GM12878 (cell line): ENCODE measurements at regions not wholly inside any gene's neighbourhood (a gene's known extent, or its start where the extent isn't known, plus 50 kb on each side); places are given as distances from the start of the nearest gene placed in this dataset.
A peak's percentile ranks its signal among the peaks of the same experiment; 100 is the strongest.

Source experiments
- ATAC-seq: fragments of 200-7000 bp; cut with Tn5 transposase; 3 replicates; pipeline ENCODE4 v1.9.1; 2020; ENCODE audit warnings: mild to moderate bottlenecking, moderate library complexity
- BruUV-seq: library from RNA; stranded (reverse); fragments of 400-500 nt; replicated peaks from 2 replicates; lab custom pipeline; 2021; lab: Mats Ljungman, UMichigan
- CTCF ChIA-PET: fragments of 300-600 bp; sonication (Branson Sonifier 250); formaldehyde crosslinking; extraction: SDS; loops from one replicate; lab custom pipeline; 2021; ENCODE audit warnings: inconsistent platforms; lab: Yijun Ruan, JAX
- POLR2A ChIA-PET: fragments of 350-600 bp; formaldehyde crosslinking; extraction: SDS; loops from one replicate; lab custom pipeline; 2021; ENCODE audit warnings: inconsistent platforms; lab: Charles Lee
- RAD21 ChIA-PET: fragments of 300-600 bp; sonication (Branson Sonifier 250); formaldehyde crosslinking; loops from one replicate; lab custom pipeline; 2023; ENCODE audit warnings: antibody characterized with exemption; ENCODE audit not compliant: unreplicated experiment; lab: Charles Lee
- SMC1A ChIA-PET: fragments of 300-600 bp; sonication (Branson Sonifier 250); formaldehyde crosslinking; loops from one replicate; lab custom pipeline; 2023; ENCODE audit not compliant: unreplicated experiment, uncharacterized antibody; lab: Charles Lee
- DNase-seq: peaks from one replicate; pipeline ENCODE4 v3.0.0-alpha.2; 2011; ENCODE audit warnings: low read depth, low spot score
- FAIRE-seq: peaks from 3 replicates; lab custom pipeline; 2011; peaks lifted over from hg19 to GRCh38; lab: Jason Lieb, UNC
- H2AFZ ChIP-seq: 2 replicates; pipeline ENCODE4 v1.6.0; 2011; ENCODE audit warnings: low read depth, low read length, control low read depth; ENCODE audit not compliant: control insufficient read depth
- H3K27ac ChIP-seq: 2 replicates; pipeline ENCODE4 v1.5.1; 2011; ENCODE audit warnings: control low read depth; ENCODE audit not compliant: control insufficient read depth, insufficient read depth
- H3K27me3 ChIP-seq, 2 experiments: replicated peaks in 1 of 2; 2 replicates each; pipeline versions ENCODE4 v1.6.0 to v1.6.1; 2011; ENCODE audit warnings: low read length in 1 of 2; ENCODE audit not compliant: control insufficient read depth in 2 of 2, insufficient read depth in 2 of 2
- H3K36me3 ChIP-seq, 2 experiments: 2 replicates each; pipeline ENCODE4 v1.5.1; 2011; ENCODE audit warnings: low read length in 1 of 2; ENCODE audit not compliant: control insufficient read depth in 2 of 2, insufficient read depth in 2 of 2
- H3K4me1 ChIP-seq: 2 replicates; pipeline ENCODE4 v1.6.1; 2011; ENCODE audit warnings: mild to moderate bottlenecking, low read length, moderate library complexity, mixed read lengths; ENCODE audit not compliant: control insufficient read depth, insufficient read depth
- H3K4me2 ChIP-seq: 2 replicates; pipeline ENCODE4 v1.6.0; 2011; ENCODE audit warnings: control low read depth; ENCODE audit not compliant: control insufficient read depth, insufficient read depth
- H3K4me3 ChIP-seq: fragments of 200-600 bp; sonication (generic); 2 replicates; pipeline ENCODE4 v1.5.1; 2016
- H3K79me2 ChIP-seq: 2 replicates; pipeline ENCODE4 v1.6.0; 2011; ENCODE audit warnings: low read length; ENCODE audit not compliant: control insufficient read depth, insufficient read depth
- H3K9ac ChIP-seq: 2 replicates; pipeline ENCODE4 v1.8.0; 2011; ENCODE audit warnings: low read length, control low read depth, mixed read lengths; ENCODE audit not compliant: control insufficient read depth, insufficient read depth
- H3K9me3 ChIP-seq: replicated peaks from 3 replicates; pipeline ENCODE4 v1.5.1; 2011; ENCODE audit warnings: mild to moderate bottlenecking, low read length; ENCODE audit not compliant: control insufficient read depth, insufficient read depth
- H4K20me1 ChIP-seq: 2 replicates; pipeline ENCODE4 v1.6.0; 2011; ENCODE audit not compliant: control insufficient read depth, insufficient read depth
- BCL11A ChIP-seq: IDR thresholded peaks from 2 replicates; pipeline ENCODE4 v1.6.1; 2011; ENCODE audit warnings: low read depth, low read length
- PBX3 ChIP-seq: IDR thresholded peaks from 2 replicates; pipeline ENCODE4 v1.6.1; 2011; ENCODE audit warnings: mild to moderate bottlenecking, low read depth, low read length, moderate library complexity; ENCODE audit not compliant: insufficient replicate concordance
- PKNOX1 ChIP-seq: fragments of 450-650 bp; IDR thresholded peaks from 2 replicates; pipeline ENCODE4 v1.6.1; 2016; ENCODE audit warnings: mild to moderate bottlenecking
- POLR2A ChIP-seq: IDR thresholded peaks from 2 replicates; pipeline ENCODE4 v1.6.1; 2011; ENCODE audit warnings: low read depth, mild to moderate bottlenecking, low read length
- ZBTB33 ChIP-seq: fragments of 450-650 bp; IDR thresholded peaks from 2 replicates; pipeline ENCODE4 v1.6.1; 2017; ENCODE audit warnings: mild to moderate bottlenecking
- WGBS: methylation state at CpG from one replicate; pipeline ENCODE4 v1.1.6; 2016; ENCODE audit warnings: low lambda C conversion rate; ENCODE audit not compliant: insufficient replicate concordance, insufficient coverage; ENCODE audit errors: missing lambda C conversion rate; 5-methylcytosine and 5-hydroxymethylcytosine counted together
- in situ Hi-C: fragments of 300-500 bp; cut with MboI; formaldehyde crosslinking; loops from 9 replicates; pipeline ENCODE4 v1.14.3; 2018; ENCODE audit warnings: mixed read lengths
- intact Hi-C: fragments of 100-400 bp; cut with micrococcal nuclease; formaldehyde crosslinking; loops from one replicate; pipeline ENCODE4 v1.14.2; 2022; ENCODE audit not compliant: unreplicated experiment

GRCh38 chr17:71870546-71870862 lies 250.3 kb upstream of the SOX9 start:
- no peak overlapping the region for H2AFZ ChIP-seq
- H3K36me3 ChIP-seq = no peaks in the 10 kb centered on the region
- H3K4me3 ChIP-seq = no peak overlapping the region
- no peak for FAIRE-seq
- no peaks in the 10 kb centered on the region for H4K20me1 ChIP-seq
- peak; percentile 18; the same call in 1 of the 3 replicates for ATAC-seq
- ChIA-PET POLR2A (no interaction called here), CTCF (no interaction called here), SMC1A (interaction anchor here (1.1 to 1.2 kb wide), 2 partner anchors 15 to 128 kb away, joined by 3 read pairs; no protein-coding TSS in a partner anchor), RAD21 (no interaction called here)
- no peaks in the 10 kb centered on the region for H3K9me3 ChIP-seq
- H3K79me2 ChIP-seq = no peaks in the 10 kb centered on the region
- no peak overlapping the region for H3K4me2 ChIP-seq
- H3K4me1 ChIP-seq = no peaks in the 10 kb centered on the region
- TF ChIP-seq PBX3 = peak; percentile 42
- TF ChIP-seq ZBTB33 = no peak
- peak; percentile 35; the same call in 1 of the 2 replicates for TF ChIP-seq PKNOX1
- no peak for TF ChIP-seq POLR2A
- TF ChIP-seq BCL11A = no peak
- no peaks in the 10 kb centered on the region for H3K27me3 ChIP-seq
- intact Hi-C loops (no loop called here), in situ Hi-C loops (no loop called here)
- 0% methylated on average over 1 of the region's 1 CpG for WGBS
- DNase-seq = no peak
- H3K9ac ChIP-seq = no peak overlapping the region
- no peak overlapping the region for H3K27ac ChIP-seq
- BruUV-seq = no TSS peak
